ENCODE measurements at regions not wholly inside any gene's neighbourhood (a gene's known extent, or its start where the extent isn't known, plus 50 kb on each side); places are given as distances from the start of the nearest gene placed in this dataset.

DNA sequence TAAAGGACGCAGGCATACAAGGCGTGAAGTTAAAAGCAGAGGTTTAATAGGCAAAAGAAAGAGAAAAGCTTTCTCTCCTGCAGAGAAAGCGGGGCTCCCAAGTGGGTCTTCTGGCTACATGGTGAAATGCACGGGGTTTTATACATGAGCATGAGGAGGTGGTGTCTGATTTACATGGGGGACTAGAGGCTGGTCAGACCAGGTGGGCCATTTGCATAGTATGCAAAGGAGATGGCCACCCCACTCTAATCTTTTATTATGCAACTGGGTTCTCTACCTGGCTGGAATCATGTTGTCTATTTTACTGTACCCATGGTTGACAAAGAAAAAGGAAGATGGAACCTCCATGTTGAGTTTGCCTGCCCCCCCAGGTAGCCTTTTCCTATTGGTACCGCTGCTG is 356.2 kb downstream of the KCNJ3 start:
- WGBS, 2 donors (ENCODE audit: low coverage in 1 of 2) = 91% methylated on average over 5 of the region's 5 CpGs
- no peak overlapping the region for H3K4me3 ChIP-seq
- DNase-seq = no peak
- no peak overlapping the region for H3K27ac ChIP-seq
- H3K27me3 ChIP-seq = no peaks in the 10 kb centered on the region
- H3K36me3 ChIP-seq = no peaks in the 10 kb centered on the region
- TF ChIP-seq POLR2A (IDR thresholded peaks at IDR 0.05) (no peak), EP300 (IDR thresholded peaks at IDR 0.05; ENCODE audit: low read depth) (no peak), POLR2AphosphoS5 (IDR thresholded peaks at IDR 0.05) (no peak)
- TF ChIP-seq, protein P1, sequence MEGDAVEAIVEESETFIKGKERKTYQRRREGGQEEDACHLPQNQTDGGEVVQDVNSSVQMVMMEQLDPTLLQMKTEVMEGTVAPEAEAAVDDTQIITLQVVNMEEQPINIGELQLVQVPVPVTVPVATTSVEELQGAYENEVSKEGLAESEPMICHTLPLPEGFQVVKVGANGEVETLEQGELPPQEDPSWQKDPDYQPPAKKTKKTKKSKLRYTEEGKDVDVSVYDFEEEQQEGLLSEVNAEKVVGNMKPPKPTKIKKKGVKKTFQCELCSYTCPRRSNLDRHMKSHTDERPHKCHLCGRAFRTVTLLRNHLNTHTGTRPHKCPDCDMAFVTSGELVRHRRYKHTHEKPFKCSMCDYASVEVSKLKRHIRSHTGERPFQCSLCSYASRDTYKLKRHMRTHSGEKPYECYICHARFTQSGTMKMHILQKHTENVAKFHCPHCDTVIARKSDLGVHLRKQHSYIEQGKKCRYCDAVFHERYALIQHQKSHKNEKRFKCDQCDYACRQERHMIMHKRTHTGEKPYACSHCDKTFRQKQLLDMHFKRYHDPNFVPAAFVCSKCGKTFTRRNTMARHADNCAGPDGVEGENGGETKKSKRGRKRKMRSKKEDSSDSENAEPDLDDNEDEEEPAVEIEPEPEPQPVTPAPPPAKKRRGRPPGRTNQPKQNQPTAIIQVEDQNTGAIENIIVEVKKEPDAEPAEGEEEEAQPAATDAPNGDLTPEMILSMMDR (IDR thresholded peaks at IDR 0.05) = no peak
- H3K9me3 ChIP-seq = no peaks in the 10 kb centered on the region
- intact Hi-C loops (cut with DNase I; ENCODE audit: low total_unique reads) (no loop called here), in situ Hi-C loops (cut with MboI; ENCODE audit: low pct_ligation_motif_present in 1 of 4, low pct_unique_long_range_greater_than_20kb in 1 of 4, low sequenced_read_pairs in 3 of 4) (no loop called here)
- no peaks in the 10 kb centered on the region for H3K4me1 ChIP-seq

DNA sequence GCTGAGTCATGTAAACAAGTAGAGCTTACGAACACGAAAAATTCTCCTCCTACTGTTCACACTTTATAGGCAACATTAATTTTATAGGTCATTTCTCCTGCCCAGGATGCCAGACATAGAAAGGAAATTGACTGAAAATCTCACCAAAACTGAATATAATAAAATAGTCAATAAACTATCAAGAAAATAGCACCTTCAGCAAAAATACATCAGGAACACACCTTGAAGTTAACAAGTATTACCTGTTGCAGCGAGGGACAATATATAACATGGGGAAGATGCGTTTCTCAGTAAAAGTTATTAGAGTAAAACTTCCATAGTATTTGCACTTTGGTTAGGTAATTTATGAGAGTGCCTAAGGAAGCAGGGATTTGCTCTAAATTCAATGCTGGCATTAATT is 344.6 kb downstream of the KCNJ3 start:
- intact Hi-C loops (cut with DNase I; ENCODE audit: low total_unique reads) = no loop called here
- in situ Hi-C loops (cut with MboI; ENCODE audit: low pct_ligation_motif_present in 1 of 4, low pct_unique_long_range_greater_than_20kb in 1 of 4, low sequenced_read_pairs in 3 of 4) = no loop called here
- H3K36me3 ChIP-seq = no peaks in the 10 kb centered on the region

DNA sequence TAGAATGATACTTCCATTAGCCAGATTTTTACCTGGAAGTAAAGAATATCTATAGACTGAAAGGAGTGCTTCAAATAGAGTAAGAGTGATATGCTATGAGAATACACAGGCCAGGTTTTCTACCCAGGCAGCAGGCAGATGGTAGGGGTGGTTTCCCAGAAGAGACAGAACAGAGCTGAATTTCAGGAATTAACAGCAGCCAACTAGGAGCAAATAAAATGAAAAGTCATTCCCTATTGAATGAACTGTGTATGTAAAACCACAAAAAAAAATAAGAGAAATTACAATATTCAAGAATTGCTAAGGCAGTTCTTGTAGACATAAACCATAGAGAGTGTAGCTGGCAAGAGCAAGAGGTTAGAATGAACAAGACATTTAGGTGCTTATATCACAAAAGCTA is 336.8 kb downstream of the KCNJ3 start:
- TF ChIP-seq POLR2AphosphoS5 (IDR thresholded peaks at IDR 0.05) (no peak), EP300 (IDR thresholded peaks at IDR 0.05; ENCODE audit: low read depth) (no peak), POLR2A (IDR thresholded peaks at IDR 0.05) (no peak)
- TF ChIP-seq, protein P1 (IDR thresholded peaks at IDR 0.05) = no peak
- in situ Hi-C loops (cut with MboI; ENCODE audit: low pct_ligation_motif_present in 1 of 4, low pct_unique_long_range_greater_than_20kb in 1 of 4, low sequenced_read_pairs in 3 of 4) (no loop called here), intact Hi-C loops (cut with DNase I; ENCODE audit: low total_unique reads) (no loop called here)

More for the DNA sequence above, 344.6 kb downstream of the KCNJ3 start:
- H3K27ac ChIP-seq = no peak overlapping the region
- TF ChIP-seq EP300 (IDR thresholded peaks at IDR 0.05; ENCODE audit: low read depth) (no peak), POLR2A (IDR thresholded peaks at IDR 0.05) (no peak), POLR2AphosphoS5 (IDR thresholded peaks at IDR 0.05) (no peak)
- TF ChIP-seq, protein P1 (IDR thresholded peaks at IDR 0.05) = no peak
- H3K27me3 ChIP-seq = no peaks in the 10 kb centered on the region
- no peak overlapping the region for H3K4me3 ChIP-seq
- no peaks in the 10 kb centered on the region for H3K4me1 ChIP-seq
- H3K9me3 ChIP-seq = no peaks in the 10 kb centered on the region
- 85 to 86% methylated on average over 4 of the region's 4 CpGs for WGBS, 2 donors (ENCODE audit: low coverage in 1 of 2)
- DNase-seq = no peak

DNA sequence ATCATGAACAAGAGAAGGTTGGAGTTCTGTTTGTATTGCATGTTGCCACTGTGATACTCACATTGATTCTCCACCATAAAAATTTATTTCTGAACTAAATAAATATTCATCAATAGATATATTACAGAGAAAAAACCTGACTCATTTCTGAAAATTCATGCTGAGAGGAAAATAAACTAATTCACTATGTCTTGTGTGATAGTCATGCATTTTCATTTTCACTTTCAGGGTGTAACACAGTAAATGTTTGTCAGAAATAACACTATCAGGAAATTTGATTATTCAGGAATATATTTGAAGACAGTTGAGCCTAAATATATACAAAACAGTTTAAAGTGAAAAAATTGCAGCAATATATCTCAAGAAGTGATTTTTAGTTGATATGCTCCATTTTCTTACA is 335.2 kb downstream of the KCNJ3 start:
- intact Hi-C loops (cut with DNase I; ENCODE audit: low total_unique reads) (no loop called here), in situ Hi-C loops (cut with MboI; ENCODE audit: low pct_ligation_motif_present in 1 of 4, low pct_unique_long_range_greater_than_20kb in 1 of 4, low sequenced_read_pairs in 3 of 4) (no loop called here)
- H3K4me1 ChIP-seq = no peaks in the 10 kb centered on the region
- no peaks in the 10 kb centered on the region for H3K9me3 ChIP-seq
- H3K4me3 ChIP-seq = no peak overlapping the region
- H3K27ac ChIP-seq = no peak overlapping the region
- H3K36me3 ChIP-seq = no peaks in the 10 kb centered on the region
- H3K27me3 ChIP-seq = no peaks in the 10 kb centered on the region
- no peak for TF ChIP-seq EP300 (IDR thresholded peaks at IDR 0.05; ENCODE audit: low read depth)
- TF ChIP-seq, protein P1 (IDR thresholded peaks at IDR 0.05) = no peak
- no peak for TF ChIP-seq POLR2A (IDR thresholded peaks at IDR 0.05)
- TF ChIP-seq POLR2AphosphoS5 (IDR thresholded peaks at IDR 0.05) = no peak
- DNase-seq = no peak

More for the DNA sequence above, 336.8 kb downstream of the KCNJ3 start:
- no peaks in the 10 kb centered on the region for H3K36me3 ChIP-seq
- H3K4me1 ChIP-seq = no peaks in the 10 kb centered on the region
- H3K27me3 ChIP-seq = no peaks in the 10 kb centered on the region
- H3K27ac ChIP-seq = no peak overlapping the region
- DNase-seq = no peak
- H3K9me3 ChIP-seq = no peaks in the 10 kb centered on the region
- H3K4me3 ChIP-seq = no peak overlapping the region
